Activated T-helper 1 cell treated with anti-CD3 and anti-CD28 coated beads, Interleukin-12 subunit alpha, Interleukin-12 subunit beta, Interleukin-2, Interleukin-4 antibody, amounts not matched to agents 30 ng/mL and 10 ng/mL and 1 ng/mL, durations not matched to agents 14 hours and 24 hours and 36 hours (primary cell): ENCODE measurements at regions not wholly inside any gene's neighbourhood (a gene's known extent, or its start where the extent isn't known, plus 50 kb on each side); places are given as distances from the start of the nearest gene placed in this dataset.
"Not testable (repeated sequence)": the region's sequence is repeated elsewhere in the genome, so short reads cannot be mapped to it uniquely, and the experiment has no call there.

Source experiments
- DNase-seq: peaks from one replicate; pipeline ENCODE4 v3.0.0; 2021; ENCODE audit warnings: low spot score
- H3K27ac Mint-ChIP-seq: one replicate; pipeline ENCODE4 v1.8.0; 2021; ENCODE audit warnings: mild to moderate bottlenecking, mixed read lengths
- H3K27me3 Mint-ChIP-seq: one replicate; pipeline ENCODE4 v1.8.0; 2022; ENCODE audit warnings: mild to moderate bottlenecking, moderate library complexity, mixed read lengths; ENCODE audit not compliant: insufficient read depth
- H3K36me3 Mint-ChIP-seq: one replicate; pipeline ENCODE4 v1.8.0; 2021; ENCODE audit warnings: low read depth, mixed read lengths
- H3K4me1 Mint-ChIP-seq: one replicate; pipeline ENCODE4 v1.8.0; 2021; ENCODE audit warnings: low read depth, mixed read lengths
- H3K4me3 Mint-ChIP-seq: one replicate; pipeline ENCODE4 v1.8.0; 2021; ENCODE audit warnings: mild to moderate bottlenecking, moderate library complexity, mixed read lengths
- H3K9me3 Mint-ChIP-seq: one replicate; pipeline ENCODE4 v1.8.0; 2021; ENCODE audit warnings: mixed read lengths
- intact Hi-C: fragments of 100-400 bp; cut with micrococcal nuclease; formaldehyde crosslinking; loops from one replicate; pipeline ENCODE4 v1.15.1; 2024

GRCh38 chr2:48050711-48051110 is 144.4 kb upstream of the FBXO11 start:
- DNase-seq = no peak
- no peaks in the 10 kb centered on the region for H3K9me3 Mint-ChIP-seq
- H3K27ac Mint-ChIP-seq = no peak overlapping the region
- peaks cover 5% of the 10 kb centered on the region for H3K27me3 Mint-ChIP-seq
- no peaks in the 10 kb centered on the region for H3K36me3 Mint-ChIP-seq
- intact Hi-C loops = no loop called here
- H3K4me3 Mint-ChIP-seq = no peak overlapping the region
- H3K4me1 Mint-ChIP-seq = no peaks in the 10 kb centered on the region

GRCh38 chr2:48059975-48060374 is 153.7 kb upstream of the FBXO11 start:
- Mint-ChIP-seq H3K36me3 (no peaks in the 10 kb centered on the region), H3K27me3 (peaks cover 4% of the 10 kb centered on the region), H3K27ac (no peak overlapping the region), H3K9me3 (no peaks in the 10 kb centered on the region), H3K4me1 (no peaks in the 10 kb centered on the region), H3K4me3 (no peak overlapping the region)
- intact Hi-C loops = no loop called here
- no peak for DNase-seq

- H3K27ac Mint-ChIP-seq, H3K9me3 Mint-ChIP-seq, DNase-seq, H3K4me1 Mint-ChIP-seq, H3K4me3 Mint-ChIP-seq, intact Hi-C loops, H3K36me3 Mint-ChIP-seq: not testable (repeated sequence)
- H3K27me3 Mint-ChIP-seq = peaks cover 13% of the 10 kb centered on the region
Measured at GRCh38 chr2:48061656-48062055, 155.4 kb upstream of the FBXO11 start.

- no peaks in the 10 kb centered on the region for H3K36me3 Mint-ChIP-seq
- no peaks in the 10 kb centered on the region for H3K4me1 Mint-ChIP-seq
- no peak overlapping the region for H3K27ac Mint-ChIP-seq
- no peaks in the 10 kb centered on the region for H3K9me3 Mint-ChIP-seq
- H3K4me3 Mint-ChIP-seq = no peak overlapping the region
- intact Hi-C loops = no loop called here
- peaks cover 17% of the 10 kb centered on the region for H3K27me3 Mint-ChIP-seq
- no peak for DNase-seq
Measured at GRCh38 chr2:48065096-48065495, 158.8 kb upstream of the FBXO11 start.

- Mint-ChIP-seq H3K27me3 (peaks cover 20% of the 10 kb centered on the region), H3K9me3 (no peaks in the 10 kb centered on the region), H3K27ac (no peak overlapping the region), H3K36me3 (no peaks in the 10 kb centered on the region), H3K4me1 (no peaks in the 10 kb centered on the region), H3K4me3 (no peak overlapping the region)
- DNase-seq = no peak
- intact Hi-C loops = no loop called here
Measured at GRCh38 chr2:48066000-48066399, 159.7 kb upstream of the FBXO11 start.

- H3K27ac Mint-ChIP-seq = no peak overlapping the region
- intact Hi-C loops = no loop called here
- H3K4me1 Mint-ChIP-seq = no peaks in the 10 kb centered on the region
- H3K36me3 Mint-ChIP-seq = no peaks in the 10 kb centered on the region
- H3K27me3 Mint-ChIP-seq = peaks cover 19% of the 10 kb centered on the region
- H3K4me3 Mint-ChIP-seq = no peak overlapping the region
- DNase-seq = no peak
- H3K9me3 Mint-ChIP-seq = no peaks in the 10 kb centered on the region
Measured at GRCh38 chr2:48069769-48070168, 163.5 kb upstream of the FBXO11 start.

- H3K27me3 Mint-ChIP-seq = peaks cover 17% of the 10 kb centered on the region
- H3K4me1 Mint-ChIP-seq = no peaks in the 10 kb centered on the region
- H3K36me3 Mint-ChIP-seq = no peaks in the 10 kb centered on the region
- H3K4me3 Mint-ChIP-seq = no peak overlapping the region
- H3K9me3 Mint-ChIP-seq = no peaks in the 10 kb centered on the region
- intact Hi-C loops = no loop called here
- DNase-seq = no peak
- no peak overlapping the region for H3K27ac Mint-ChIP-seq
Measured at GRCh38 chr2:48070415-48070814, 164.1 kb upstream of the FBXO11 start.

GRCh38 chr2:48072583-48072982 is 166.3 kb upstream of the FBXO11 start:
- no peaks in the 10 kb centered on the region for H3K36me3 Mint-ChIP-seq
- no peaks in the 10 kb centered on the region for H3K9me3 Mint-ChIP-seq
- H3K4me1 Mint-ChIP-seq = no peaks in the 10 kb centered on the region
- no peak overlapping the region for H3K4me3 Mint-ChIP-seq
- H3K27me3 Mint-ChIP-seq = peaks cover 9% of the 10 kb centered on the region
- no peak for DNase-seq
- H3K27ac Mint-ChIP-seq = no peak overlapping the region
- intact Hi-C loops = no loop called here

GRCh38 chr2:48075631-48076030 is 169.3 kb upstream of the FBXO11 start:
- no peak for DNase-seq
- Mint-ChIP-seq H3K36me3 (no peaks in the 10 kb centered on the region), H3K27me3 (peaks cover 5% of the 10 kb centered on the region), H3K9me3 (no peaks in the 10 kb centered on the region), H3K27ac (no peak overlapping the region), H3K4me3 (no peak overlapping the region), H3K4me1 (no peaks in the 10 kb centered on the region)
- intact Hi-C loops = no loop called here

- intact Hi-C loops = no loop called here
- Mint-ChIP-seq H3K4me1 (no peaks in the 10 kb centered on the region), H3K4me3 (no peak overlapping the region), H3K27ac (no peak overlapping the region), H3K9me3 (no peaks in the 10 kb centered on the region), H3K27me3 (peaks cover 2% of the 10 kb centered on the region), H3K36me3 (no peaks in the 10 kb centered on the region)
- DNase-seq = no peak
Measured at GRCh38 chr2:48080534-48081316, 174.4 kb upstream of the FBXO11 start.

- no peaks in the 10 kb centered on the region for H3K4me1 Mint-ChIP-seq
- H3K36me3 Mint-ChIP-seq = no peaks in the 10 kb centered on the region
- no peak overlapping the region for H3K4me3 Mint-ChIP-seq
- H3K9me3 Mint-ChIP-seq = no peaks in the 10 kb centered on the region
- DNase-seq = no peak
- H3K27ac Mint-ChIP-seq = no peak overlapping the region
- intact Hi-C loops = no loop called here
- H3K27me3 Mint-ChIP-seq = peaks cover 2% of the 10 kb centered on the region
Measured at GRCh38 chr2:48081317-48081628, 175.0 kb upstream of the FBXO11 start.

GRCh38 chr2:48085888-48086287 is 179.6 kb upstream of the FBXO11 start:
- Mint-ChIP-seq H3K27me3 (peaks cover 9% of the 10 kb centered on the region), H3K4me1 (no peaks in the 10 kb centered on the region), H3K27ac (no peak overlapping the region), H3K4me3 (no peak overlapping the region), H3K36me3 (no peaks in the 10 kb centered on the region), H3K9me3 (no peaks in the 10 kb centered on the region)
- no peak for DNase-seq
- intact Hi-C loops = no loop called here

- no peak for DNase-seq
- Mint-ChIP-seq H3K27ac (no peak overlapping the region), H3K27me3 (peaks cover 11% of the 10 kb centered on the region), H3K9me3 (no peaks in the 10 kb centered on the region), H3K4me1 (no peaks in the 10 kb centered on the region), H3K36me3 (no peaks in the 10 kb centered on the region), H3K4me3 (no peak overlapping the region)
- intact Hi-C loops = no loop called here
Measured at GRCh38 chr2:48088994-48089393, 182.7 kb upstream of the FBXO11 start.

- Mint-ChIP-seq H3K4me1 (no peaks in the 10 kb centered on the region), H3K9me3 (no peaks in the 10 kb centered on the region), H3K4me3 (no peak overlapping the region), H3K27me3 (peaks cover 10% of the 10 kb centered on the region), H3K27ac (no peak overlapping the region), H3K36me3 (no peaks in the 10 kb centered on the region)
- no peak for DNase-seq
- intact Hi-C loops = no loop called here
Measured at GRCh38 chr2:48089644-48090043, 183.3 kb upstream of the FBXO11 start.
